ENCODE measurements at regions not wholly inside any gene's neighbourhood (a gene's known extent, or its start where the extent isn't known, plus 50 kb on each side); places are given as distances from the start of the nearest gene placed in this dataset.

DNA sequence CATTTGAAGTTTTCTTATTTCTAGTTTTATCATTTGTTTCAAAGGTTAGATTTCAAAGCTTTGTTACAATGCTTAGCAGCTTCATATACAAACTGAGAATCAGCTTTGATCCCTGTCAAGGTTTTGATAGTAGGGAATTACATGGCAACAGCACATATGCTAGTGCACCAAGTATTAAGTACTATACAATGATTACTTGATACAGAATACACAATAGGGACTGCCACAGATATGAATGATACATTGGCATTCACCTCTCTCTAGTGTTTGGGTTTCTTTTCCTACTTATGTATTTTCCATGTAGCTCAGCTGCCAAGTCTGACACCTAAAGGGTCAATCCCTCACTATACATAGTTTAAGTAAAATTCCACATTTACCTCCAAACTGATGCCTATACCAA is 344.0 kb downstream of the FAT4 start:
- no peak for TF ChIP-seq EZH2 (IDR thresholded peaks at IDR 0.05; ENCODE audit: insufficient read depth, poor library complexity, severe bottlenecking)
- TF ChIP-seq EZH2phosphoT487 (IDR thresholded peaks at IDR 0.05; ENCODE audit: insufficient read depth, low read depth) = no peak

Data from GM23248 (cell line).